GM12891 (cell line): ENCODE measurements at regions not wholly inside any gene's neighbourhood (a gene's known extent, or its start where the extent isn't known, plus 50 kb on each side); places are given as distances from the start of the nearest gene placed in this dataset.
"Not testable (repeated sequence)": the region's sequence is repeated elsewhere in the genome, so short reads cannot be mapped to it uniquely, and the experiment has no call there.

Experiments
- POLR2A ChIP-seq: IDR thresholded peaks from 2 replicates; pipeline ENCODE4 v1.6.1; 2011; ENCODE audit warnings: low read depth, low read length, control low read depth
- POLR2AphosphoS5 ChIP-seq: IDR thresholded peaks from 2 replicates; pipeline ENCODE4 v1.6.1; 2011; ENCODE audit warnings: low read depth, low read length, control low read depth
- SPI1 ChIP-seq: IDR thresholded peaks from 2 replicates; pipeline ENCODE4 v1.6.1; 2011; ENCODE audit warnings: low read depth, low read length, control low read depth

DNA sequence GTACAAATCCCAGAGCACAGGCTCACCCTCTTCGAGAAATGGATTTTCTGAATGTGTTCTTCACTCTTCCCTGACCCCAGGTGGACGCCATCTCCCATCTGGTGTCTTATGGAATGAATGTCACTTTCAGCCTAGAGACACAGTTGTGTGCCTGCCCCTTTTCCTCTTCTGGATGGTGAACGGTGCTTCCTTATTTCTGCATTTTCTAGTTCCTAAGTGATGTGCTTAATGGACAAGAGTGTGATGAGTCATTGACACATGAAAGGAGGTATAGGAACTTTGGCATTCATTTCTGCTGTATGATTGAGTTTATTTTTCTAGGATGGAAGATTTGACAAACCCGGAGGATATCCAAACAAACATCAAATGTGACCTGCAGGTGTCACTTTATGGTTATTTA lies 114.9 kb upstream of the PTPN20 start:
- TF ChIP-seq POLR2AphosphoS5, POLR2A, SPI1: not testable (repeated sequence)
